BE2C (cell line): ENCODE measurements at regions not wholly inside any gene's neighbourhood (a gene's known extent, or its start where the extent isn't known, plus 50 kb on each side); places are given as distances from the start of the nearest gene placed in this dataset.
"Not testable (repeated sequence)": the region's sequence is repeated elsewhere in the genome, so short reads cannot be mapped to it uniquely, and the experiment has no call there.

ENCODE experiments used
- DNase-seq: peaks from one replicate; pipeline ENCODE4 v3.0.0-alpha.2; 2020
- H3K27me3 ChIP-seq: fragments of 250-450 bp; sonication (Bioruptor Pico); 2 replicates; pipeline ENCODE4 v1.5.1; 2020; ENCODE audit warnings: mild to moderate bottlenecking
- H3K36me3 ChIP-seq: fragments of 250-450 bp; sonication (Bioruptor Pico); 2 replicates; pipeline ENCODE4 v1.5.1; 2020; ENCODE audit warnings: mild to moderate bottlenecking
- H3K4me1 ChIP-seq: fragments of 250-450 bp; sonication (Bioruptor Pico); 2 replicates; pipeline ENCODE4 v1.5.1; 2020
- H3K4me3 ChIP-seq: 2 replicates; pipeline ENCODE4 v1.5.1; 2011; ENCODE audit warnings: low read depth, low read length
- H3K9me3 ChIP-seq: fragments of 250-450 bp; sonication (Bioruptor Pico); 2 replicates; pipeline ENCODE4 v1.5.1; 2020
- CTCF ChIP-seq: IDR thresholded peaks from 2 replicates; pipeline ENCODE4 v1.5.1; 2012; ENCODE audit warnings: mild to moderate bottlenecking, low read depth, low read length

GRCh38 chr19:30804751-30805150 is 432.6 kb downstream of the ZNF536 start:
- no peak for TF ChIP-seq CTCF
- no peak for DNase-seq
- H3K4me3 ChIP-seq, result no peak overlapping the region
- H3K4me1 ChIP-seq, result no peaks in the 10 kb centered on the region
- no peaks in the 10 kb centered on the region for H3K36me3 ChIP-seq
- no peaks in the 10 kb centered on the region for H3K27me3 ChIP-seq
- H3K9me3 ChIP-seq, result no peaks in the 10 kb centered on the region

GRCh38 chr19:30804333-30804732 is 432.1 kb downstream of the ZNF536 start:
- not testable (repeated sequence) for H3K4me3 ChIP-seq, DNase-seq, H3K9me3 ChIP-seq, H3K27me3 ChIP-seq, H3K4me1 ChIP-seq, H3K36me3 ChIP-seq

- Histone ChIP-seq H3K9me3 (no peaks in the 10 kb centered on the region), H3K27me3 (no peaks in the 10 kb centered on the region), H3K4me1 (no peaks in the 10 kb centered on the region), H3K4me3 (no peak overlapping the region), H3K36me3 (no peaks in the 10 kb centered on the region)
- no peak for DNase-seq
- no peak for TF ChIP-seq CTCF
Observed at GRCh38 chr19:30802424-30803013, 430.3 kb downstream of the ZNF536 start.

- peak; percentile 59 for DNase-seq
- H3K4me1 ChIP-seq, result no peaks in the 10 kb centered on the region
- H3K36me3 ChIP-seq, result no peaks in the 10 kb centered on the region
- no peaks in the 10 kb centered on the region for H3K9me3 ChIP-seq
- peak; percentile 72 for TF ChIP-seq CTCF
- H3K27me3 ChIP-seq, result no peaks in the 10 kb centered on the region
- no peak overlapping the region for H3K4me3 ChIP-seq
Observed at GRCh38 chr19:30799865-30800755, 427.9 kb downstream of the ZNF536 start.

GRCh38 chr19:30795727-30796126 is 423.5 kb downstream of the ZNF536 start:
- H3K4me1 ChIP-seq, result no peaks in the 10 kb centered on the region
- H3K27me3 ChIP-seq, result no peaks in the 10 kb centered on the region
- DNase-seq, result no peak
- TF ChIP-seq CTCF, result no peak
- H3K4me3 ChIP-seq, result no peak overlapping the region
- H3K9me3 ChIP-seq, result no peaks in the 10 kb centered on the region
- no peaks in the 10 kb centered on the region for H3K36me3 ChIP-seq

GRCh38 chr19:30792561-30793505 is 420.6 kb downstream of the ZNF536 start:
- no peak for DNase-seq
- Histone ChIP-seq H3K27me3 (no peaks in the 10 kb centered on the region), H3K9me3 (no peaks in the 10 kb centered on the region), H3K36me3 (no peaks in the 10 kb centered on the region), H3K4me1 (no peaks in the 10 kb centered on the region), H3K4me3 (no peak overlapping the region)
- no peak for TF ChIP-seq CTCF
